AG04449 (cell line): ENCODE measurements at regions not wholly inside any gene's neighbourhood (a gene's known extent, or its start where the extent isn't known, plus 50 kb on each side); places are given as distances from the start of the nearest gene placed in this dataset.

Experiments used
- CTCF ChIA-PET: fragments of 350-600 bp; formaldehyde crosslinking; extraction: SDS; loops from one replicate; lab custom pipeline; 2021; ENCODE audit warnings: antibody characterized with exemption; lab: Yijun Ruan, JAX
- POLR2A ChIA-PET: fragments of 400-600, 350-600 bp; formaldehyde crosslinking; extraction: SDS; loops from one replicate; lab custom pipeline; 2020; ENCODE audit warnings: antibody characterized with exemption, inconsistent platforms; lab: Yijun Ruan, JAX
- DNase-seq: peaks from one replicate; pipeline ENCODE4 v3.0.0-alpha.2; 2010; ENCODE audit warnings: low read depth, low spot score
- H3K4me3 ChIP-seq: 2 replicates; pipeline ENCODE4 v1.5.1; 2011; ENCODE audit warnings: low read depth, mild to moderate bottlenecking, control low read depth, low read length
- CTCF ChIP-seq: IDR thresholded peaks from one replicate; pipeline ENCODE4 v1.5.1; 2011; ENCODE audit warnings: mild to moderate bottlenecking, moderate library complexity, low read length, control low read depth, inconsistent platforms; ENCODE audit not compliant: insufficient read depth; ENCODE audit errors: missing control alignments

- ChIA-PET CTCF (no interaction called here), POLR2A (no interaction called here)
- H3K4me3 ChIP-seq, result no peak overlapping the region
- DNase-seq, result no peak
- TF ChIP-seq CTCF, result no peak
Measured at GRCh38 chr15:96035091-96035490, 295.4 kb upstream of the NR2F2 start.

- no peak overlapping the region for H3K4me3 ChIP-seq
- no peak for TF ChIP-seq CTCF
- POLR2A ChIA-PET, result no interaction called here
- no peak for DNase-seq
- CTCF ChIA-PET, result no interaction called here
Measured at GRCh38 chr15:96035635-96036034, 294.9 kb upstream of the NR2F2 start.

GRCh38 chr15:96037584-96037983, 292.9 kb upstream of the NR2F2 start:
- no peak for DNase-seq
- TF ChIP-seq CTCF, result no peak
- ChIA-PET POLR2A (no interaction called here), CTCF (no interaction called here)
- no peak overlapping the region for H3K4me3 ChIP-seq

GRCh38 chr15:96038131-96038530, 292.4 kb upstream of the NR2F2 start:
- ChIA-PET POLR2A (no interaction called here), CTCF (interaction anchor here (1.0 kb wide), 1 partner anchor 290 kb away, joined by 4 read pairs; no protein-coding TSS in a partner anchor)
- TF ChIP-seq CTCF, result no peak
- DNase-seq, result no peak
- no peak overlapping the region for H3K4me3 ChIP-seq

GRCh38 chr15:96038650-96039049, 291.9 kb upstream of the NR2F2 start:
- no peak for DNase-seq
- TF ChIP-seq CTCF, result no peak
- ChIA-PET CTCF (interaction anchor here (1.0 kb wide), 1 partner anchor 289 kb away, joined by 4 read pairs; no protein-coding TSS in a partner anchor), POLR2A (no interaction called here)
- H3K4me3 ChIP-seq, result no peak overlapping the region

GRCh38 chr15:96041982-96042733, 288.3 kb upstream of the NR2F2 start:
- no peak overlapping the region for H3K4me3 ChIP-seq
- ChIA-PET POLR2A (interaction anchor here (0.5 kb wide), 1 partner anchor 11 kb away, joined by 3 read pairs; no protein-coding TSS in a partner anchor), CTCF (no interaction called here)
- no peak for TF ChIP-seq CTCF
- DNase-seq, result no peak
